Stimulated activated CD4-positive, alpha-beta T cell treated with anti-CD3 and anti-CD28 coated beads, Interleukin-2, amount 100 ng/mL, for 48 hours (primary cell): ENCODE measurements at regions not wholly inside any gene's neighbourhood (a gene's known extent, or its start where the extent isn't known, plus 50 kb on each side); places are given as distances from the start of the nearest gene placed in this dataset.
"Not testable (repeated sequence)": the region's sequence is repeated elsewhere in the genome, so short reads cannot be mapped to it uniquely, and the experiment has no call there.

Experiments
- DNase-seq, 2 donors: peaks; one replicate each; pipeline ENCODE4 v3.0.0-alpha.2; 2020

DNA sequence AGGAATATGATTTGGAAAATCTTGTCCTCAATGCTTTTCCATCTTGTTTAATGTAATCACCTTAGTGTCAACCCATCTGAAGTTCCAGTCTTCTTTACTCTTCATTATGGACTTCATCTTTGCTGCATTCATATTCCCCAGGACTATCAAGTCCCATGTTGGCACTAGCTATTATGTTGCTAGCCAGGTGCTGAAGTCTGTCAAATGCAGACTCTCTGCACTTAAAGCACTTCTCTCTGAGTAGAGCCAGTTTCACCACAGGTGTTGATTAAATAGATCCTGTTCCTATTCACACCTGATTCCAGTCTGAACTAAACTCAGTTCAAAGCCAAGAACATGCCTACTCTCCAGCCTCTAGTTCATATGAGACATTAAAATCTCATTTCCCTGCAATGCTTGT lies 75.0 kb upstream of the PKN2 start:
- DNase-seq: no peak

DNA sequence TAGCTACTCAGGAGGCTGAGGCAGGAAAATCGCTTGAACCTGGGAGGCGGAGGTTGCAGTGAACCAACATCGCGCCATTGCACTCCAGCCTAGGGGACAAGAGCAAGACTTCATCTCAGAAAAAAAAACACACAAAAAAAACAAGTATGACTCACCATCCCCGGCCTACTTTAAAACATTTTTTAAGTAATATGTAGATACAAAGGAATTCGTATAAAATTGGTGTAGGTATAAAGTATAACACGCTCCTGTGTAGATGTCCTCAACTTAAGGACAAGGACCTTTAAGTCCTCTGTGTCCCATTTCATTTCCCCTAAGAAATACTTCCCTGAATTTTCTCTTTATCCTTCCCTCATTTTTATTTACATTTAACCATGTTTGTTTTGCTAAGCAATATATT lies 73.4 kb upstream of the PKN2 start:
- no peak for DNase-seq

DNA sequence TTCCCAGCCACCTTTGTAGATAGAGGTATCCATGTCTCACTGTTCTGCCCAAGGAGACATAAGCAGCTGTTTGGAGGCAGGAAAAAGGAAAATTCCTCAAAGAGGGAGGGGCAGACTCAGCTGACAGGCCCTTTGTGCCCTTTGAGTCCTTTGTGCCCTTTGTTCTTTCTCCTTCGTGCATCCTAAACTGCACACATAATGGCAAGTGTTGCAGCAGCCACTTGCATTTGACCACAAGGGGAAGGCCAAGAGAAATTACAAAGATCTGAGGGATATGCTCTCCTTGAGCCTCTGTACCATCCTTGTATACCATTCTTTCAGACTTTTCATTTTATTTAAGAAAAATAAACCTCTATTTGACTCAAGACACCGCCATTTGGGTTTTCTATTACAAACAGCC lies 71.8 kb upstream of the PKN2 start:
- DNase-seq: no peak

DNA sequence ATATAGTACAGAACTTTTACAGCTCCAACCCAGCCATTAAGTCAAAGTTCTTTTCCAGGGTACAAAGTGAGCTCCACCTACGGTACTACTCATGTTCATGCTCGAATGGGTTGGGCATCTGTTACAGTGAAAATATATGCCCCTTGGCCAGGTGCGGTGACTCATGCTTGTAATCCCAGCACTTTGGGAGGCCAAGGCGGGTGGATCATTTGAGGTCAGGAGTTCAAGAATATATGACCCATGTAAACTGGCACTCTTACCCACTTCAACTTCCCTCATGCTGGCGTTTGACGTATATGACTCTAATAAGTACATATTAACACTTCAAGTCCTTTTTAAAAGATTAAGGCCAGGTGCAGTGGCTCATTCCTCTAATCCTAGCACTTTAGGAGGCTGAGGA lies 71.3 kb upstream of the PKN2 start:
- DNase-seq: no peak

GRCh38 chr1:88618331-88618730 lies 65.7 kb upstream of the PKN2 start:
- DNase-seq: no peak

- not testable (repeated sequence) for DNase-seq
Measured at GRCh38 chr1:88623101-88623500, 61.0 kb upstream of the PKN2 start.
